ENCODE measurements at regions not wholly inside any gene's neighbourhood (a gene's known extent, or its start where the extent isn't known, plus 50 kb on each side); places are given as distances from the start of the nearest gene placed in this dataset.

DNA sequence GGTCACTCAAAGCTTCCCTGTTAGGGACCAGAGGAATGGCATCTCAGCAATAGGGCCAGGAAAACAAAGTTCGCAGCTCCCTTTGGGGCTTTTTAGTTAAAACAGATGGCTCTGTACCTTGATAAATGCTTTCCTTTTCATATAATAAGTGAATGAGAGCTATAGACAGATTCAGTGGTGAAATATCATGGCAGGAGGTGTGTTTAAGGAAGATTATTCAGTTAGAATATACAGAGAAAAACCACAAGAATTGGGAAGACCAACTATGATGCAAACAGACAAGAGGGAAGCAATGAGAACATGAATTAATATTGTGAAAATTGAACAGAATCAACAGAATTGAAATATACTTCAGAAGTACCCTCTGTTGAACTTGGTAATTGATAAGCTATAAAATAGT is 379.4 kb downstream of the PLPP3 start:
- TF ChIP-seq POLR2AphosphoS5 (IDR thresholded peaks at IDR 0.05) (no peak), EP300 (IDR thresholded peaks at IDR 0.05) (no peak)
- TF ChIP-seq, protein P1, sequence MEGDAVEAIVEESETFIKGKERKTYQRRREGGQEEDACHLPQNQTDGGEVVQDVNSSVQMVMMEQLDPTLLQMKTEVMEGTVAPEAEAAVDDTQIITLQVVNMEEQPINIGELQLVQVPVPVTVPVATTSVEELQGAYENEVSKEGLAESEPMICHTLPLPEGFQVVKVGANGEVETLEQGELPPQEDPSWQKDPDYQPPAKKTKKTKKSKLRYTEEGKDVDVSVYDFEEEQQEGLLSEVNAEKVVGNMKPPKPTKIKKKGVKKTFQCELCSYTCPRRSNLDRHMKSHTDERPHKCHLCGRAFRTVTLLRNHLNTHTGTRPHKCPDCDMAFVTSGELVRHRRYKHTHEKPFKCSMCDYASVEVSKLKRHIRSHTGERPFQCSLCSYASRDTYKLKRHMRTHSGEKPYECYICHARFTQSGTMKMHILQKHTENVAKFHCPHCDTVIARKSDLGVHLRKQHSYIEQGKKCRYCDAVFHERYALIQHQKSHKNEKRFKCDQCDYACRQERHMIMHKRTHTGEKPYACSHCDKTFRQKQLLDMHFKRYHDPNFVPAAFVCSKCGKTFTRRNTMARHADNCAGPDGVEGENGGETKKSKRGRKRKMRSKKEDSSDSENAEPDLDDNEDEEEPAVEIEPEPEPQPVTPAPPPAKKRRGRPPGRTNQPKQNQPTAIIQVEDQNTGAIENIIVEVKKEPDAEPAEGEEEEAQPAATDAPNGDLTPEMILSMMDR (IDR thresholded peaks at IDR 0.05): no peak

Data from suprapubic skin (tissue), 4 donors.